ENCODE measurements at regions not wholly inside any gene's neighbourhood (a gene's known extent, or its start where the extent isn't known, plus 50 kb on each side); places are given as distances from the start of the nearest gene placed in this dataset.

- no peak for TF ChIP-seq CTCF (IDR thresholded peaks at IDR 0.05; ENCODE audit: poor library complexity)
- TF ChIP-seq EZH2 (IDR thresholded peaks at IDR 0.05; ENCODE audit: borderline replicate concordance) = no peak
Measured at GRCh38 chr21:33988237-33989017, 72.8 kb upstream of the ATP5PO start.
